Left lung (tissue), 4 donors: ENCODE measurements at regions not wholly inside any gene's neighbourhood (a gene's known extent, or its start where the extent isn't known, plus 50 kb on each side); places are given as distances from the start of the nearest gene placed in this dataset.

Source experiments
- ATAC-seq: fragments of 200-7000 bp; cut with Tn5 transposase; one replicate; pipeline ENCODE4 v1.9.1; 2020; ENCODE audit warnings: moderate library complexity
- DNase-seq, 4 donors: peaks; one replicate each; pipeline ENCODE4 v3.0.0-alpha.2; 2013 to 2020
- H3K27ac ChIP-seq, 2 donors: fragments of 200-600 bp; sonication (generic) in 1 of 2; one replicate each; pipeline versions ENCODE4 v1.5.0 to v1.8.0; 2020 to 2021
- H3K27me3 ChIP-seq, 2 donors: fragments of 200-600 bp; sonication (generic) in 1 of 2; one replicate each; pipeline versions ENCODE4 v1.5.0 to v1.8.0; 2020 to 2021
- H3K36me3 ChIP-seq, 2 donors: fragments of 200-600 bp; sonication (generic) in 1 of 2; one replicate each; pipeline versions ENCODE4 v1.5.0 to v1.8.0; 2020 to 2021
- H3K4me1 ChIP-seq, 2 donors: fragments of 200-600 bp; one replicate each; pipeline ENCODE4 v1.8.0; 2021
- H3K4me3 ChIP-seq, 2 donors: fragments of 200-600 bp; sonication (generic) in 1 of 2; one replicate each; pipeline versions ENCODE4 v1.5.0 to v1.8.0; 2020 to 2021; ENCODE audit warnings: mild to moderate bottlenecking in 1 of 2
- H3K9me3 ChIP-seq, 2 donors: fragments of 200-600 bp; sonication (generic) in 1 of 2; one replicate each; pipeline versions ENCODE4 v1.5.0 to v1.8.0; 2020 to 2021
- intact Hi-C, 2 donors: fragments of 100-400 bp; cut with DNase I; formaldehyde crosslinking; loops; one replicate each; pipeline versions ENCODE4 v1.11.2 to v1.14.2; 2022
- TF ChIP-seq, protein P1 (sequence below), 2 donors: fragments of 200-600 bp; sonication (generic) in 1 of 2; IDR thresholded peaks; one replicate each; pipeline versions ENCODE4 v1.5.0 to v1.8.0; 2021; ENCODE audit warnings: antibody characterized with exemption in 2 of 2
- donor health status: DM: no; HTN: yes; CAD: no.
- donor health status: DM: no; HTN: no; CAD: no.

DNA sequence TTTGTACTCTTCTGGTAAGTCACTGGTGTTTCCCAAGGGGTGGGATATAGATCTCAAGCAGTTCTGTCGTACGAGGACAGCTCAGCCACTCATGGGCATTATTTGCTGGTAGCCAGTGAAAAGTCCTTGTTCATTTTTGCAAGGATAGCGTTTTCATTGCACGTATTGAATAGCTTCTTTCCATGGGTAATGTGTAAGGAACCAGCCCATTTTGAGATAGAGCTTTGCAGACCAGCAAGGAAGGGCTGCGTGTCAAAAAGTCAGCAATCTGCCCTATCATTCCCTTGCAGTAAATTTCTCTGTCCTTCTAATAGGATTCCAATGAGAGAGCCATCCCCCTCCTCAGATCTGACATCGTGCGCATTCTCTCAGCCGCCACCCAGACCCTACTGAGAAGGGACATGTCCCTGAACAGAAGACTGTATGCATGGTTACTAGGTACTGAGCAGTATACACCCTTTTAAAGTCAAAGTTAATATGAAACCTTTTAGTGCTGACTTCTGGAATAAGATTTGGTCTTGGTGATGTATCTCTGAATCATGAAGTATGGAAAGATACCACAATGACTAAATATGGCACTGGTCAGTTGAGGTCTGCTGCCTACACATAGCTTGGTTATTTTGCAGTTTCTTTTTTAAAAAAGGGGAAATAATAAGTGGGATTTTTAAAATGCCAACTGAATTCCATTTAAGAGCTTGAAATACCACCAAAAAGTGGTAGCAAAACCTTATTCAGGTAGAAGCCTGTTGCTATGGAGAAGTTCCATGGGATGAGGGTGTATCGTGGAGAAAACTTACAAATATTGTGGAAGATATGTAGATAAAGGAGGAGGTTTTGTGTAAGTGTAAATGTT lies 55.3 kb downstream of the DOP1B start:
- ATAC-seq = no peak
- Histone ChIP-seq H3K9me3 (no peaks in the 10 kb centered on the region), H3K4me3 (no peak overlapping the region), H3K36me3 (peaks cover 0 to 78% of the 10 kb centered on the region in 2 donors), H3K27me3 (no peaks in the 10 kb centered on the region), H3K4me1 (peaks cover 0 to 7% of the 10 kb centered on the region in 2 donors), H3K27ac (no peak overlapping the region)
- TF ChIP-seq, protein P1, sequence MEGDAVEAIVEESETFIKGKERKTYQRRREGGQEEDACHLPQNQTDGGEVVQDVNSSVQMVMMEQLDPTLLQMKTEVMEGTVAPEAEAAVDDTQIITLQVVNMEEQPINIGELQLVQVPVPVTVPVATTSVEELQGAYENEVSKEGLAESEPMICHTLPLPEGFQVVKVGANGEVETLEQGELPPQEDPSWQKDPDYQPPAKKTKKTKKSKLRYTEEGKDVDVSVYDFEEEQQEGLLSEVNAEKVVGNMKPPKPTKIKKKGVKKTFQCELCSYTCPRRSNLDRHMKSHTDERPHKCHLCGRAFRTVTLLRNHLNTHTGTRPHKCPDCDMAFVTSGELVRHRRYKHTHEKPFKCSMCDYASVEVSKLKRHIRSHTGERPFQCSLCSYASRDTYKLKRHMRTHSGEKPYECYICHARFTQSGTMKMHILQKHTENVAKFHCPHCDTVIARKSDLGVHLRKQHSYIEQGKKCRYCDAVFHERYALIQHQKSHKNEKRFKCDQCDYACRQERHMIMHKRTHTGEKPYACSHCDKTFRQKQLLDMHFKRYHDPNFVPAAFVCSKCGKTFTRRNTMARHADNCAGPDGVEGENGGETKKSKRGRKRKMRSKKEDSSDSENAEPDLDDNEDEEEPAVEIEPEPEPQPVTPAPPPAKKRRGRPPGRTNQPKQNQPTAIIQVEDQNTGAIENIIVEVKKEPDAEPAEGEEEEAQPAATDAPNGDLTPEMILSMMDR (IDR thresholded peaks at IDR 0.05) = no peak
- DNase-seq = no peak
- intact Hi-C loops = no loop called here

DNA sequence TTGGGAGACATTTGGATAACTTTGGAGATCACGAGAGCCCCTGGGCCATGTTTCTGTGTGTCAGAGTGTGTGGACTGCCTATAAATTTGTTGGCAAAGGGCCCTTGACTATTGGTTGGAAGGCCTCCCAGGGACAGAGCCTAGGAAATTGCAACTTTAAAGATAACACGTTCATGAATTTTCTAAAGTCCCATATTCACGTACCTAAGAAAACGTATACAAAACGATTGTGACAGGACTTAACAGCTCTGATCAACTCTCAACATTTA lies 55.8 kb downstream of the DOP1B start:
- Histone ChIP-seq H3K27ac (no peak overlapping the region), H3K4me1 (peaks cover 0 to 7% of the 10 kb centered on the region in 2 donors), H3K9me3 (no peaks in the 10 kb centered on the region), H3K36me3 (peaks cover 0 to 84% of the 10 kb centered on the region in 2 donors), H3K27me3 (no peaks in the 10 kb centered on the region), H3K4me3 (no peak overlapping the region)
- DNase-seq (no peak), ATAC-seq (no peak)
- intact Hi-C loops = no loop called here
- TF ChIP-seq, protein P1 (IDR thresholded peaks at IDR 0.05) = no peak

DNA sequence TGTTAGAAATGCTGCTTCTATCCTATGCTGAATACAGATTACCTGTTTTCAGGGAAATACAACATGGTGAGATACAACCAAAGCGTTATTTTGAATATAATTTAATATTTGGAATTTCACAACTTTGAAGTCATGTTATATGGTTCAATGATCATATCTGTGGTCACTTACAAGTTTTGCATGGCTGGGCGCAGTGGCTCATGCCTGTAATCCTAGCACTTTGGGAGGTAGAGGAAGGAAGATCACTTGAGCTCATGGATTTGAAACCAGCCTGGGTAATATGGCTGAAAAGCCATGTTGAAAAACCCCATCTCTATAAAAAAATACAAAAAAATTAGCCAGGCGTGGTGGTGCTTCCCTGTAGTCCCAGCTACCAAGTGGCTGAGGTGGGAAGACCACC lies 57.9 kb downstream of the DOP1B start:
- intact Hi-C loops = no loop called here
- Histone ChIP-seq H3K27ac (no peak overlapping the region), H3K4me3 (no peak overlapping the region), H3K36me3 (peaks cover 0 to 92% of the 10 kb centered on the region in 2 donors), H3K27me3 (no peaks in the 10 kb centered on the region), H3K9me3 (no peaks in the 10 kb centered on the region), H3K4me1 (peaks cover 0 to 7% of the 10 kb centered on the region in 2 donors)
- TF ChIP-seq, protein P1 (IDR thresholded peaks at IDR 0.05) = no peak
- DNase-seq (no peak), ATAC-seq (no peak)

DNA sequence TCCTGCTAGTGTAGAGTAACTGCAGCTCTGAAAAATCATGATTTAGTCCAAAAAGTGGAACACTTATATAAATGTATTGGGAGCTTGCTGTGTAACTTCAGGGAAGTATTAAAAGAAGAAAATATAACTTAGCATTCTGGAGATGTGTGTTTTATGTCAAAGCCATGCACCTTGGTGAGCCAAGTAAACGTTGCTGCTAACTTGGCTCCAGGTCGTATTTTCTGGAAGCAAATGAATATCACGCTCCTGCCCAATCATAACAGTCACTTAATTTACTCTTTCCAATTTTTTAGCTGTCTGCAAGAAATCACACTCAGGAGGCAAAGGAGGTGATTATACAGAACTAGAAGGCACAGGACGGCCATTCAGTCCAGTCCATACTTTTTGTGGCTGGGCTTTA lies 61.1 kb downstream of the DOP1B start:
- TF ChIP-seq, protein P1 (IDR thresholded peaks at IDR 0.05) = no peak
- Histone ChIP-seq H3K27me3 (no peaks in the 10 kb centered on the region), H3K4me1 (no peaks in the 10 kb centered on the region), H3K9me3 (no peaks in the 10 kb centered on the region), H3K27ac (no peak overlapping the region), H3K4me3 (no peak overlapping the region), H3K36me3 (peaks cover 0 to 93% of the 10 kb centered on the region in 2 donors)
- DNase-seq = no peak
- ATAC-seq = no peak
- intact Hi-C loops = no loop called here

DNA sequence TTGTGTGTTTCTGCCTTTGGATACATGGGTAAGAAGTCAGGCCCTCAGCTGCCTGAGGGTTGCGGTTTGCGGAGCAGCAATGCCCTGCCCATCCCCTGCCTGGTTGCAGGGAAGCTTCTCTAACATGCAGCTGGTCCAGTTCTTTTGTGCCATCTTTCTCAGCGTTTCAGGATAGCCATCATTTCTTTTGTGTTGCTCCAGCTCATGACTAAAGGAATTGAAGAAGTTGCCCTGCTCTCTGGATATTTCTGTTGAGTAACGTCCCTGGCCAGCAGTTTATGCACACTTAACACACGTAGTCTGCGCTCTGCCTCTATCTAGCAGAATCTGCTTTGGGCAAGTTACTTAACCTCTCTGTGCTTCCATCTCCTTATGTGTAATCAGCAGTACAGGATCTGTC lies 62.1 kb downstream of the DOP1B start:
- intact Hi-C loops = no loop called here
- DNase-seq (no peak), ATAC-seq (no peak)
- H3K36me3 ChIP-seq = peaks cover 0 to 93% of the 10 kb centered on the region in 2 donors
- no peaks in the 10 kb centered on the region for H3K4me1 ChIP-seq
- no peaks in the 10 kb centered on the region for H3K9me3 ChIP-seq
- no peak overlapping the region for H3K27ac ChIP-seq
- H3K27me3 ChIP-seq = no peaks in the 10 kb centered on the region
- H3K4me3 ChIP-seq = no peak overlapping the region
- TF ChIP-seq, protein P1 (IDR thresholded peaks at IDR 0.05) = no peak
